ENCODE measurements at regions not wholly inside any gene's neighbourhood (a gene's known extent, or its start where the extent isn't known, plus 50 kb on each side); places are given as distances from the start of the nearest gene placed in this dataset.

DNA sequence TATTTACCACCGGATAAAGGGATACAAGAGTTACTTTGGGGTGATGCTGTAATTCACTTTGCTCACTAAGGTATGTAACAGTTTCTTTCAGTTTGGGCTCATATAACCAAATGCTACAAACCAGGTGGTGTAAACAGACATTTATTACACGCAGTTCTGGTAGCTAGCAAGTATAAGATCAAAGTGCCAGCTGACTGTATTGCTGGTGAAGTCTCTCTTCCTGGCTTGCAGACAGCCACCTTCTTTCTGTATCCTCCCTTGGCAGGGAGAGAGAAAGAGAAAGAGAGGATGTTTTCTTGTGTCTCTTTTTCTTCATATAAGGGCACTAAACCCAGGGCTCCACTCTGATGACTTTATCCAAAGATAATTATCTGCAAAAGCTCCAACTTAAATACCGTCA is 552.5 kb upstream of the FTMT start:
- no peak overlapping the region for H3K4me3 Mint-ChIP-seq (ENCODE audit: low read depth)
- no peaks in the 10 kb centered on the region for H3K36me3 Mint-ChIP-seq (ENCODE audit: insufficient read depth)
- TF ChIP-seq, protein P1, sequence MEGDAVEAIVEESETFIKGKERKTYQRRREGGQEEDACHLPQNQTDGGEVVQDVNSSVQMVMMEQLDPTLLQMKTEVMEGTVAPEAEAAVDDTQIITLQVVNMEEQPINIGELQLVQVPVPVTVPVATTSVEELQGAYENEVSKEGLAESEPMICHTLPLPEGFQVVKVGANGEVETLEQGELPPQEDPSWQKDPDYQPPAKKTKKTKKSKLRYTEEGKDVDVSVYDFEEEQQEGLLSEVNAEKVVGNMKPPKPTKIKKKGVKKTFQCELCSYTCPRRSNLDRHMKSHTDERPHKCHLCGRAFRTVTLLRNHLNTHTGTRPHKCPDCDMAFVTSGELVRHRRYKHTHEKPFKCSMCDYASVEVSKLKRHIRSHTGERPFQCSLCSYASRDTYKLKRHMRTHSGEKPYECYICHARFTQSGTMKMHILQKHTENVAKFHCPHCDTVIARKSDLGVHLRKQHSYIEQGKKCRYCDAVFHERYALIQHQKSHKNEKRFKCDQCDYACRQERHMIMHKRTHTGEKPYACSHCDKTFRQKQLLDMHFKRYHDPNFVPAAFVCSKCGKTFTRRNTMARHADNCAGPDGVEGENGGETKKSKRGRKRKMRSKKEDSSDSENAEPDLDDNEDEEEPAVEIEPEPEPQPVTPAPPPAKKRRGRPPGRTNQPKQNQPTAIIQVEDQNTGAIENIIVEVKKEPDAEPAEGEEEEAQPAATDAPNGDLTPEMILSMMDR (IDR thresholded peaks at IDR 0.05; ENCODE audit: unreplicated experiment), result no peak
- no peaks in the 10 kb centered on the region for H3K9me3 Mint-ChIP-seq (ENCODE audit: low read depth)
- H3K4me1 Mint-ChIP-seq (ENCODE audit: low read depth), result peaks cover 2% of the 10 kb centered on the region
- no peaks in the 10 kb centered on the region for H3K27me3 Mint-ChIP-seq
- no peak overlapping the region for H3K27ac Mint-ChIP-seq
- DNase-seq (ENCODE audit: low spot score, unreplicated experiment), result no peak

DNA sequence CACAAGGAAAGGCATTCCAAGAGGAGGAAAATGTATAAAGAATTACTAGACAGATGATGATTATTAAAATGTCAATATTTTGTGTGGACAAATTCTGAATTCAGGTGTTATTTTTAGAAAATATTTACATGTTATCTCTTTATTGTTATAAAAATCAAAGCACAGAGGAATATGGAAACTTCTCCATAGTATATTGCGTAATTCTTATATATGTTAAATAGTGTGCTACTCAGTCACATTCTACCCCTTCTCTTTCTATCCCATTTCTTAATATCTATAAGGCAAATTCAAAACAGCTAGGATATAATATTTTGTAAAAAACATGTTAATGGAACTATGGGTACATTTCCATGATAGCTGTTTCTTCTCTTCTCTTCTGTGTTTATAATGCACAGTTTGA is 546.8 kb upstream of the FTMT start:
- DNase-seq (ENCODE audit: low spot score, unreplicated experiment), result no peak
- no peak overlapping the region for H3K4me3 Mint-ChIP-seq (ENCODE audit: low read depth)
- no peak overlapping the region for H3K27ac Mint-ChIP-seq
- H3K4me1 Mint-ChIP-seq (ENCODE audit: low read depth), result peaks cover 2% of the 10 kb centered on the region
- TF ChIP-seq, protein P1 (IDR thresholded peaks at IDR 0.05; ENCODE audit: unreplicated experiment), result no peak
- no peaks in the 10 kb centered on the region for H3K27me3 Mint-ChIP-seq
- H3K36me3 Mint-ChIP-seq (ENCODE audit: insufficient read depth), result no peaks in the 10 kb centered on the region
- H3K9me3 Mint-ChIP-seq (ENCODE audit: low read depth), result no peaks in the 10 kb centered on the region

DNA sequence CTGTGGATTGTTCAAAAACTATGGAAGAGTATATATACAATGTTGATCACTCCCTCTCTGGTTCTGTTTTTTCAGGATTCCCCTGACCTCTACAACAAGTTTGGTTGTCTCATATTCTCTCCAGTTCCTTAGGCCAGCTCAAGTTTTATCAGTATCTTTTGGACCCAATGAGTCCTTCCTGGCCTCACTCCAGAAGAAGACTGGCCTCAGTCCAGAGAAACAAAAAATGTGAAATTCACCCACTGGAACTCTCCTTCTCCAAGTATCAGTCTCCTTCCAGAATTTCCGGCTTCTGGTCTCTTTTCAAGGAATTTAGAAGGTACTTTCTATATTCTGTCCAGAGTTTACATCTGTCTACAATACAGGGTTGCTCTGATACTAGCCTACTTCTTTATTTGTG is 537.8 kb upstream of the FTMT start:
- no peak overlapping the region for H3K4me3 Mint-ChIP-seq (ENCODE audit: low read depth)
- no peaks in the 10 kb centered on the region for H3K4me1 Mint-ChIP-seq (ENCODE audit: low read depth)
- H3K36me3 Mint-ChIP-seq (ENCODE audit: insufficient read depth), result no peaks in the 10 kb centered on the region
- H3K9me3 Mint-ChIP-seq (ENCODE audit: low read depth), result peaks cover 4% of the 10 kb centered on the region
- no peak for DNase-seq (ENCODE audit: low spot score, unreplicated experiment)
- no peak overlapping the region for H3K27ac Mint-ChIP-seq
- no peaks in the 10 kb centered on the region for H3K27me3 Mint-ChIP-seq
- TF ChIP-seq, protein P1 (IDR thresholded peaks at IDR 0.05; ENCODE audit: unreplicated experiment), result no peak

DNA sequence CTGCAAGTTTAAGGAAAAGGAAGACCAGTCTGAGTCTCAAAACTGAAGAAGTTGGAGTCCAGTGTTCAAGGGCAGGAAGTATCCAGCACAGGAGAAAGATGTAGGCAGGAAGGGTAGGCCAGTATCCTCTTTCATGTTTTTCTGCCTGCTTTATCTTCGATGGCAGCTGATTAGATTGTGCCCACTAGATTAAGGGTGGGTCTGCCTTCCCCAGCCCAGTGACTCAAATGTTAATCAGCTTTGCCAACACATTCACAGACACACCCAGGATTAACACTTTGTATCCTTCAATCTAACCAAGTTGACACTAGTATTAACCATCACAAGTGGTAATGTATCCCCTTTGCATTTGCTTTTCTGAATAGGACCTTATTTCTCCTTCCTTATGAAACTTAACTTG is 535.9 kb upstream of the FTMT start:
- Mint-ChIP-seq H3K4me1 (ENCODE audit: low read depth) (no peaks in the 10 kb centered on the region), H3K4me3 (ENCODE audit: low read depth) (no peak overlapping the region), H3K27me3 (no peaks in the 10 kb centered on the region), H3K9me3 (ENCODE audit: low read depth) (peaks cover 7% of the 10 kb centered on the region), H3K27ac (no peak overlapping the region), H3K36me3 (ENCODE audit: insufficient read depth) (no peaks in the 10 kb centered on the region)
- DNase-seq (ENCODE audit: low spot score, unreplicated experiment), result no peak
- TF ChIP-seq, protein P1 (IDR thresholded peaks at IDR 0.05; ENCODE audit: unreplicated experiment), result no peak

DNA sequence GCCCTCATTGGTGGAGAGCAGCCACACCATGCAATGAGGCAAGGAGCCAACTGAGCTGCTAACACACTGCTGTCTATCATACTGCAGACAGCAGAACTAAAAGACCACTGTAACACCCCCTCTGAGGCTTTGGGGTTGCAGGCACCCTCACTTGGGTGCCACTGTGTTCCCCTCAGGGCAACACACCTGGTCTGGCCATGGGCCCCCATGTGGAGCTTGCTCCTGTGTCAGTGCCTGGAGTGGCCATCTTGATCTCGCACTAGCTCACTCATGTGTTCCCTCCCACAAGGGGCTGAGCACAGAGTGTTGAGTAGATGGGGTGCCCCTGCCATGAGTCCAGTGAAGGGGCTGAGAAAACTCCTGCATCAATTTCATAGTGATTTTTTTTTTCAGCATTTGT is 532.4 kb upstream of the FTMT start:
- Mint-ChIP-seq H3K27ac (no peak overlapping the region), H3K4me3 (ENCODE audit: low read depth) (no peak overlapping the region), H3K36me3 (ENCODE audit: insufficient read depth) (no peaks in the 10 kb centered on the region), H3K9me3 (ENCODE audit: low read depth) (peaks cover 7% of the 10 kb centered on the region), H3K4me1 (ENCODE audit: low read depth) (no peaks in the 10 kb centered on the region), H3K27me3 (no peaks in the 10 kb centered on the region)
- TF ChIP-seq, protein P1 (IDR thresholded peaks at IDR 0.05; ENCODE audit: unreplicated experiment), result no peak
- no peak for DNase-seq (ENCODE audit: low spot score, unreplicated experiment)

Measured in progenitor cell of endocrine pancreas (in vitro differentiated cells).